ENCODE measurements at regions not wholly inside any gene's neighbourhood (a gene's known extent, or its start where the extent isn't known, plus 50 kb on each side); places are given as distances from the start of the nearest gene placed in this dataset.

DNA sequence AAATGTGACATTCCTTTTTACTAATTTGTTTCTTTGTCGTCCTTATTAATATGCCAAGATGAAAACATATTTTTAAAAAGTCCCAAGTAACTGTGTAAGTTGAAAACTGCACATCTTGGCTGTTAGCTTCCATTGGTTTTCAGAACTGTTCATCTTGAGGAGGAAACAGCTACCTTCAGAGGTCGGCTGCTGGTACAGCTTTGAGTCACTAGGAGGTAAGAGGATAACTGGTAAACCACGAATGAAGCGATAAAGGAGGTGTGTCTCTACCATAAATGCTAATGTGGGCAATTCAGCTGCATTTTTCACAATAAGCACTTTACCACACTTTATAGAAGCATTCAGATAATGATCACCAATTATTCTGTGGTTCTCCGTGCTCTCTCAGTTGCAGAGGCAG lies 137.5 kb upstream of the KRAS start:
- H3K4me3 ChIP-seq: no peak overlapping the region
- no peaks in the 10 kb centered on the region for H3K27me3 ChIP-seq (ENCODE audit: low read depth)
- intact Hi-C loops (cut with DNase I): no loop called here
- DNase-seq: no peak
- H3K4me1 ChIP-seq: peaks cover 5% of the 10 kb centered on the region
- no peaks in the 10 kb centered on the region for H3K36me3 ChIP-seq
- H3K9me3 ChIP-seq: no peaks in the 10 kb centered on the region
- no peak overlapping the region for H3K27ac ChIP-seq
- no peak for TF ChIP-seq CTCF (IDR thresholded peaks at IDR 0.05)
- ATAC-seq: no peak

GRCh38 chr12:25387732-25388050 lies 137.0 kb upstream of the KRAS start:
- TF ChIP-seq CTCF (IDR thresholded peaks at IDR 0.05): no peak
- Histone ChIP-seq H3K36me3 (no peaks in the 10 kb centered on the region), H3K27me3 (ENCODE audit: low read depth) (no peaks in the 10 kb centered on the region), H3K4me3 (no peak overlapping the region), H3K9me3 (no peaks in the 10 kb centered on the region), H3K4me1 (peaks cover 5% of the 10 kb centered on the region), H3K27ac (no peak overlapping the region)
- intact Hi-C loops (cut with DNase I): no loop called here
- DNase-seq (no peak), ATAC-seq (no peak)

DNA sequence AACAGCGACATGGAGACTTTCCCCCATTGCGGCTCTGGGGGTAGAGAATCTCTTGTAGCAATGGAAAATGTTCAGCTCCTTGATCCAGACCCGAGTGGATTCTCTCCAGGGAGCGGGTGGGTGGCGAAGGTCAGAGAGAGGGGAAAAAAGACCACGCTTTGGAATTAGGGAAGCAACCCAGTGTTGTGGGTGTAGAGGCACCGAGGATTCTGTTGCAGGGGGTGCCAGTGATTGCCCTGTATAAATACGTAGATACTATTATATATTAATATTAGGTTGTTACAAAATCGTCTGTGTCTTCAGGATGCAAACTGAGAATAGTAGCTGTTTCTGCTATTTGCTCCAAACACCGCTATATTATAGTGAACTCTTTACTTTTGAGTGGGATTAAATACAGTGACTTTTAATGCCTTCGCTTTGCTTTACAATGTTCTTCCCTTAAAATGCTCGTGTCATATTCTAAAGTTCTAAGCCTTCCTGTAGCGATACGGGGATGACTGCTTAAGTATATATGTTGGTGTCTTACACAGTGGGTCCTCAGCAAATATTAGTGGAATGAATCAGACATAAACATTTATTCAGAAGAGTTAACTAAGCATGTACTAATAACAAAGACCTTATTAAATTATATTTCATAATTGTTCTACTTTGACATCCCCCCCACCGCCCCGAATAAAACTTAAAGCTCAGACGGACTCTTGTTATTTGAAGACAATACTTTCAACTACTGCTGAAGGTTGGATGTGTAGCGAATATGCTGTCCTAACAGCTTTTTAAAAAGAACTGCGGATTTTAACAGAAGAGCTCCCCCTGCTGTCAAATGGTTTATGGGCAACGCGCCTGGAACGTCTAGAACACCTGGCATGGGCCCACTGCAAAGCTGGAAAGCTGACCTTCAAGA lies 136.4 kb upstream of the KRAS start:
- Histone ChIP-seq H3K9me3 (no peaks in the 10 kb centered on the region), H3K27ac (peak overlapping the region; percentile 100), H3K27me3 (ENCODE audit: low read depth) (no peaks in the 10 kb centered on the region), H3K4me1 (peaks cover 5% of the 10 kb centered on the region), H3K36me3 (no peaks in the 10 kb centered on the region), H3K4me3 (peak overlapping the region; percentile 67)
- DNase-seq: peak; percentile 74
- peak; percentile 58 to 70 for ATAC-seq
- intact Hi-C loops (cut with DNase I): no loop called here
- TF ChIP-seq CTCF (IDR thresholded peaks at IDR 0.05): peak; percentile 85

DNA sequence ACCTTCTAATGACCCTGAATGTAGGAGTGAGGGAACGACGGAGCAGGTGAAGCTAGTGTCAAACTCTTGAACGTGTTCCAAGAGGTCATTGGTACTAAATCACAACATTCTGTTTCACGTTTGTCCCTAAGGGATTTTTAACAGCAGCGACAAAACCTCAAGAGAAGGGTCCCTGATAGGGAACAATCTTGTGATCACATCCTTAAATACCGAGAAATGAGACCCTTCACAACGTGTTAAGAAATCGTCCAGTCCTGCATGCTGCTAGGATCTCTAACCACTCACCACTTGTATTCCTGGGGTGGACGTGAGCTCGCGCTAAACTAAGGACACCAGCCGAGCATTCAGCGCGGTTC lies 134.1 kb upstream of the KRAS start:
- no peak for DNase-seq
- Histone ChIP-seq H3K4me1 (peaks cover 5% of the 10 kb centered on the region), H3K36me3 (no peaks in the 10 kb centered on the region), H3K9me3 (no peaks in the 10 kb centered on the region), H3K27ac (peak overlapping the region; percentile 100), H3K27me3 (ENCODE audit: low read depth) (no peaks in the 10 kb centered on the region), H3K4me3 (peak overlapping the region; percentile 67)
- TF ChIP-seq CTCF (IDR thresholded peaks at IDR 0.05): no peak
- ATAC-seq: peak; percentile 0 to 17
- intact Hi-C loops (cut with DNase I): no loop called here

GRCh38 chr12:25384038-25384892 lies 133.5 kb upstream of the KRAS start:
- ATAC-seq (no peak), DNase-seq (no peak)
- Histone ChIP-seq H3K27me3 (ENCODE audit: low read depth) (no peaks in the 10 kb centered on the region), H3K4me1 (peaks cover 5% of the 10 kb centered on the region), H3K9me3 (no peaks in the 10 kb centered on the region), H3K27ac (peak overlapping the region; percentile 100), H3K4me3 (peak overlapping the region; percentile 67), H3K36me3 (no peaks in the 10 kb centered on the region)
- intact Hi-C loops (cut with DNase I): no loop called here
- TF ChIP-seq CTCF (IDR thresholded peaks at IDR 0.05): no peak

All from lower lobe of right lung (tissue), 2 donors.